IMR-90 (cell line): ENCODE measurements at regions not wholly inside any gene's neighbourhood (a gene's known extent, or its start where the extent isn't known, plus 50 kb on each side); places are given as distances from the start of the nearest gene placed in this dataset.

Experiments
- ATAC-seq: fragments of 200-7000 bp; cut with Tn5 transposase; 2 replicates; pipeline ENCODE4 v1.9.1; 2020; ENCODE audit warnings: low read depth, mild to moderate bottlenecking, moderate library complexity
- BruUV-seq: library from RNA; stranded (reverse); fragments of 400-500 nt; replicated peaks from 2 replicates; lab custom pipeline; 2021; lab: Mats Ljungman, UMichigan
- CTCF ChIA-PET: fragments of 300-600 bp; formaldehyde crosslinking; extraction: SDS; loops from one replicate; lab custom pipeline; 2021; ENCODE audit warnings: antibody characterized with exemption; lab: Yijun Ruan, JAX
- POLR2A ChIA-PET: fragments of 300-600 bp; sonication (Branson Sonifier 250); formaldehyde crosslinking; loops from one replicate; lab custom pipeline; 2022; ENCODE audit warnings: antibody characterized with exemption; ENCODE audit not compliant: unreplicated experiment; lab: Charles Lee
- DNase-seq: peaks from one replicate; pipeline ENCODE4 v3.0.0; 2013
- H2AFZ ChIP-seq: replicated peaks from 2 replicates; pipeline ENCODE3; 2013; ENCODE audit warnings: low read length, mild to moderate bottlenecking; ENCODE audit not compliant: poor library complexity
- H2AK5ac ChIP-seq: 2 replicates; pipeline ENCODE4 v1.6.1; 2013; ENCODE audit warnings: low read depth, low read length, inconsistent platforms
- H2AK9ac ChIP-seq: replicated peaks from 2 replicates; pipeline ENCODE3; 2013; ENCODE audit warnings: mild to moderate bottlenecking, low read depth, low read length, moderate library complexity; ENCODE audit not compliant: poor library complexity
- H2BK120ac ChIP-seq: 2 replicates; pipeline ENCODE4 v1.6.1; 2013; ENCODE audit warnings: low read depth, low read length, inconsistent platforms
- H2BK15ac ChIP-seq: 3 replicates; pipeline ENCODE4 v1.6.1; 2013; ENCODE audit warnings: low read depth, low read length, inconsistent platforms
- H2BK20ac ChIP-seq: 2 replicates; pipeline ENCODE4 v1.6.1; 2013; ENCODE audit warnings: low read depth, mild to moderate bottlenecking, inconsistent platforms, low read length, moderate library complexity
- H2BK5ac ChIP-seq: 2 replicates; pipeline ENCODE4 v1.6.1; 2013; ENCODE audit warnings: mild to moderate bottlenecking, low read depth, low read length, inconsistent platforms; ENCODE audit not compliant: poor library complexity, severe bottlenecking
- H3K14ac ChIP-seq: replicated peaks from 2 replicates; pipeline ENCODE4 v1.6.1; 2013; ENCODE audit warnings: low read depth, low read length, inconsistent platforms
- H3K18ac ChIP-seq: 2 replicates; pipeline ENCODE4 v1.6.1; 2013; ENCODE audit warnings: low read depth, low read length, control low read depth
- H3K23ac ChIP-seq: 2 replicates; pipeline ENCODE4 v1.6.1; 2013; ENCODE audit warnings: low read depth, low read length, inconsistent platforms
- H3K27ac ChIP-seq: 2 replicates; pipeline ENCODE4 v1.5.1; 2013; ENCODE audit warnings: mild to moderate bottlenecking, control low read depth, low read length; ENCODE audit not compliant: insufficient read depth
- H3K27me3 ChIP-seq: 2 replicates; pipeline ENCODE4 v1.6.1; 2013; ENCODE audit warnings: low read length; ENCODE audit not compliant: control insufficient read depth, insufficient read depth
- H3K36me3 ChIP-seq: 2 replicates; pipeline ENCODE4 v1.6.1; 2013; ENCODE audit warnings: low read length, mixed read lengths; ENCODE audit not compliant: control insufficient read depth, insufficient read depth
- H3K4ac ChIP-seq: 2 replicates; pipeline ENCODE4 v1.6.1; 2013; ENCODE audit warnings: low read depth, low read length, inconsistent platforms
- H3K4me1 ChIP-seq: 2 replicates; pipeline ENCODE4 v1.6.1; 2013; ENCODE audit warnings: low read length, mixed read lengths; ENCODE audit not compliant: control insufficient read depth, insufficient read depth
- H3K4me2 ChIP-seq: 2 replicates; pipeline ENCODE4 v1.6.1; 2013; ENCODE audit warnings: low read depth, mild to moderate bottlenecking, control low read depth, low read length, moderate library complexity
- H3K4me3 ChIP-seq: 2 replicates; pipeline ENCODE4 v1.5.1; 2013; ENCODE audit warnings: low read depth, mild to moderate bottlenecking, control low read depth, low read length, moderate library complexity; ENCODE audit not compliant: insufficient read depth
- H3K56ac ChIP-seq: 2 replicates; pipeline ENCODE4 v1.6.1; 2013; ENCODE audit warnings: low read length, inconsistent platforms; ENCODE audit not compliant: insufficient read depth; ENCODE audit errors: extremely low read depth
- H3K79me1 ChIP-seq, 2 experiments: 2 replicates each; pipeline ENCODE4 v1.6.1; 2013; ENCODE audit warnings: low read length in 2 of 2, inconsistent platforms in 1 of 2, low read depth in 1 of 2
- H3K9ac ChIP-seq: 2 replicates; pipeline ENCODE4 v1.6.1; 2013; ENCODE audit warnings: low read depth, low read length, control low read depth
- H3K9me1 ChIP-seq: 2 replicates; pipeline ENCODE4 v1.6.1; 2013; ENCODE audit warnings: low read length, inconsistent platforms; ENCODE audit not compliant: insufficient read depth
- H3K9me3 ChIP-seq: 2 replicates; pipeline ENCODE4 v1.6.1; 2013; ENCODE audit warnings: low read length; ENCODE audit not compliant: control insufficient read depth, insufficient read depth
- H4K20me1 ChIP-seq: 2 replicates; pipeline ENCODE4 v1.6.1; 2013; ENCODE audit warnings: low read length, inconsistent platforms; ENCODE audit not compliant: insufficient read depth
- H4K5ac ChIP-seq: 2 replicates; pipeline ENCODE4 v1.6.1; 2013; ENCODE audit warnings: mild to moderate bottlenecking, low read depth, low read length, control low read depth
- H4K8ac ChIP-seq, 2 experiments: 2 replicates each; pipeline ENCODE4 v1.6.1; 2013; ENCODE audit warnings: low read depth in 2 of 2, low read length in 2 of 2, control low read depth in 1 of 2, inconsistent platforms in 1 of 2
- H4K91ac ChIP-seq: 2 replicates; pipeline ENCODE4 v1.6.1; 2013; ENCODE audit warnings: low read depth, low read length, inconsistent platforms; ENCODE audit not compliant: insufficient read depth
- BHLHE40 ChIP-seq: fragments of 150-350 bp; IDR thresholded peaks from 2 replicates; pipeline ENCODE4 v1.6.1; 2016; ENCODE audit warnings: mild to moderate bottlenecking, low read depth, low read length
- CEBPB ChIP-seq: IDR thresholded peaks from 2 replicates; pipeline ENCODE4 v1.6.1; 2012; ENCODE audit warnings: low read depth, low read length, improper control_type of control experiment
- CHD1 ChIP-seq: IDR thresholded peaks from 2 replicates; pipeline ENCODE4 v1.6.1; 2012; ENCODE audit warnings: low read depth, low read length, improper control_type of control experiment
- ELK1 ChIP-seq: fragments of 150-350 bp; IDR thresholded peaks from 2 replicates; pipeline ENCODE4 v1.6.1; 2016; ENCODE audit warnings: low read depth, mild to moderate bottlenecking, low read length, moderate library complexity, borderline replicate concordance
- FOS ChIP-seq: fragments of 150-350 bp; IDR thresholded peaks from 2 replicates; pipeline ENCODE4 v1.6.1; 2016; ENCODE audit warnings: low read depth, low read length
- MAFK ChIP-seq: IDR thresholded peaks from 2 replicates; pipeline ENCODE4 v1.6.1; 2012; ENCODE audit warnings: low read depth, low read length, improper control_type of control experiment
- MAZ ChIP-seq: IDR thresholded peaks from 2 replicates; pipeline ENCODE4 v1.6.1; 2012; ENCODE audit warnings: low read depth, mild to moderate bottlenecking, low read length, improper control_type of control experiment, moderate library complexity, borderline replicate concordance
- MXI1 ChIP-seq: IDR thresholded peaks from 2 replicates; pipeline ENCODE4 v1.6.1; 2012; ENCODE audit warnings: low read depth, mild to moderate bottlenecking, low read length, moderate library complexity, borderline replicate concordance
- NFE2L2 ChIP-seq: fragments of 150-350 bp; IDR thresholded peaks from 2 replicates; pipeline ENCODE4 v1.6.1; 2016; ENCODE audit warnings: low read depth, mild to moderate bottlenecking, low read length
- POLR2A ChIP-seq: IDR thresholded peaks from 2 replicates; pipeline ENCODE4 v1.6.1; 2012; ENCODE audit warnings: mild to moderate bottlenecking, low read depth, low read length
- RAD21 ChIP-seq: IDR thresholded peaks from 2 replicates; pipeline ENCODE4 v1.6.1; 2012; ENCODE audit warnings: low read length, improper control_type of control experiment
- RCOR1 ChIP-seq: IDR thresholded peaks from 2 replicates; pipeline ENCODE4 v1.6.1; 2012; ENCODE audit warnings: mild to moderate bottlenecking, low read length, improper control_type of control experiment; ENCODE audit not compliant: insufficient replicate concordance
- RFX5 ChIP-seq: IDR thresholded peaks from 2 replicates; pipeline ENCODE4 v1.8.0; 2012; ENCODE audit warnings: low read depth, mild to moderate bottlenecking, low read length, moderate library complexity
- WGBS, 2 experiments: methylation state at CpG; one replicate each; pipeline versions ENCODE4 v1.1.5 to v1.1.7; 2013; ENCODE audit warnings: missing lambda C conversion rate in 2 of 2; ENCODE audit not compliant: insufficient read length in 1 of 2; ENCODE audit errors: extremely low coverage in 2 of 2; 5-methylcytosine and 5-hydroxymethylcytosine counted together
- dilution Hi-C: fragments of 300-500 bp; cut with HindIII; formaldehyde crosslinking; loops from one replicate; pipeline ENCODE4 v1.14.3; 2018; ENCODE audit warnings: low sequenced_read_pairs; ENCODE audit not compliant: unreplicated experiment
- in situ Hi-C: fragments of 300-500 bp; cut with MboI; formaldehyde crosslinking; loops from 3 replicates; pipeline ENCODE4 v1.14.3; 2019; ENCODE audit warnings: low sequenced_read_pairs, inconsistent platforms, mixed read lengths
- intact Hi-C: fragments of 100-400 bp; cut with micrococcal nuclease; formaldehyde crosslinking; loops from 2 replicates; pipeline ENCODE4 v1.10.0; 2022
- TF ChIP-seq, protein P1 (sequence below): conservative IDR thresholded peaks from 2 replicates; pipeline ENCODE4 v1.5.1; 2012; ENCODE audit warnings: mild to moderate bottlenecking, low read depth, low read length, improper control_type of control experiment

- peak overlapping the region; percentile 57; the same call in 1 of the 2 replicates for H4K5ac ChIP-seq
- H3K9me1 ChIP-seq, result peaks cover 11% of the 10 kb centered on the region
- H3K56ac ChIP-seq, result peak overlapping the region; percentile 67; the same call in 1 of the 2 replicates
- peaks cover 10 to 20% of the 10 kb centered on the region in 2 experiments for H3K79me1 ChIP-seq
- BruUV-seq, result no TSS peak
- ATAC-seq (peak; percentile 40), DNase-seq (peak; percentile 97)
- POLR2A ChIA-PET, result interaction anchor here (0.6 kb wide), 1 partner anchor 168 kb away, joined by 5 read pairs; no protein-coding TSS in a partner anchor
- WGBS, 2 experiments, result 0% methylated on average over 1 of the region's 4 CpGs; no CpG with 5 or more reads in 1 of the 2 experiments
- H3K27ac ChIP-seq, result peak overlapping the region; percentile 17; the same call in 1 of the 2 replicates
- H3K4me1 ChIP-seq, result peaks cover 24% of the 10 kb centered on the region
- peak overlapping the region; percentile 11; the same call in 1 of the 2 replicates for H3K9ac ChIP-seq
- H2BK15ac ChIP-seq, result peak overlapping the region; percentile 55; the same call in 2 of the 3 replicates
- peak overlapping the region; percentile 76 for H2BK5ac ChIP-seq
- H2AK5ac ChIP-seq, result no peak overlapping the region; the same call in 1 of the 2 replicates
- in situ Hi-C loops (loop anchor here (10.0 kb wide), 1 partner anchor 142 kb away; the partner anchor contains the start of gene IRS1), intact Hi-C loops (loop anchor here (5.0 kb wide), 3 partner anchors 125 to 225 kb away; no protein-coding TSS in a partner anchor), dilution Hi-C loops (no loop called here)
- H2BK20ac ChIP-seq, result peak overlapping the region; percentile 86
- H2BK120ac ChIP-seq, result peak overlapping the region; percentile 83
- H3K18ac ChIP-seq, result peak overlapping the region; percentile 34; the same call in 1 of the 2 replicates
- H3K14ac ChIP-seq, result peak overlapping the region; percentile 39
- H3K36me3 ChIP-seq, result no peaks in the 10 kb centered on the region
- no peak overlapping the region for H2AFZ ChIP-seq
- no peak overlapping the region for H3K4me3 ChIP-seq
- no peak for TF ChIP-seq NFE2L2
- TF ChIP-seq RAD21, result no peak
- TF ChIP-seq, protein P1, sequence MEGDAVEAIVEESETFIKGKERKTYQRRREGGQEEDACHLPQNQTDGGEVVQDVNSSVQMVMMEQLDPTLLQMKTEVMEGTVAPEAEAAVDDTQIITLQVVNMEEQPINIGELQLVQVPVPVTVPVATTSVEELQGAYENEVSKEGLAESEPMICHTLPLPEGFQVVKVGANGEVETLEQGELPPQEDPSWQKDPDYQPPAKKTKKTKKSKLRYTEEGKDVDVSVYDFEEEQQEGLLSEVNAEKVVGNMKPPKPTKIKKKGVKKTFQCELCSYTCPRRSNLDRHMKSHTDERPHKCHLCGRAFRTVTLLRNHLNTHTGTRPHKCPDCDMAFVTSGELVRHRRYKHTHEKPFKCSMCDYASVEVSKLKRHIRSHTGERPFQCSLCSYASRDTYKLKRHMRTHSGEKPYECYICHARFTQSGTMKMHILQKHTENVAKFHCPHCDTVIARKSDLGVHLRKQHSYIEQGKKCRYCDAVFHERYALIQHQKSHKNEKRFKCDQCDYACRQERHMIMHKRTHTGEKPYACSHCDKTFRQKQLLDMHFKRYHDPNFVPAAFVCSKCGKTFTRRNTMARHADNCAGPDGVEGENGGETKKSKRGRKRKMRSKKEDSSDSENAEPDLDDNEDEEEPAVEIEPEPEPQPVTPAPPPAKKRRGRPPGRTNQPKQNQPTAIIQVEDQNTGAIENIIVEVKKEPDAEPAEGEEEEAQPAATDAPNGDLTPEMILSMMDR, result no peak
- TF ChIP-seq ELK1, result no peak
- no peak for TF ChIP-seq RCOR1
- no peak; the same call in 1 of the 2 replicates for TF ChIP-seq POLR2A
- TF ChIP-seq MAFK, result peak; percentile 44; the same call in 1 of the 2 replicates
- TF ChIP-seq CEBPB, result peak; percentile 24; the same call in 1 of the 2 replicates
- no peak for TF ChIP-seq MXI1
- peak; percentile 31; the same call in 1 of the 2 replicates for TF ChIP-seq BHLHE40
- no peak for TF ChIP-seq RFX5
- TF ChIP-seq CHD1, result no peak
- no peak for TF ChIP-seq MAZ
- TF ChIP-seq FOS, result peak; percentile 52; the same call in 1 of the 2 replicates
- peak overlapping the region; percentile 34 for H4K91ac ChIP-seq
- CTCF ChIA-PET, result no interaction called here
- no peaks in the 10 kb centered on the region for H4K20me1 ChIP-seq
- H2AK9ac ChIP-seq, result no peak overlapping the region
- peak overlapping the region; percentile 53 to 76; a peak in 3 of 4 replicates for H4K8ac ChIP-seq
- H3K23ac ChIP-seq, result peak overlapping the region; percentile 44; the same call in 1 of the 2 replicates
- H3K9me3 ChIP-seq, result peaks cover 3% of the 10 kb centered on the region
- H3K27me3 ChIP-seq, result no peaks in the 10 kb centered on the region
- H3K4ac ChIP-seq, result peak overlapping the region; percentile 81; the same call in 1 of the 2 replicates
- peak overlapping the region; percentile 57; the same call in 1 of the 2 replicates for H3K4me2 ChIP-seq
These were observed 147.3 kb downstream of the IRS1 start for GRCh38 chr2:226652369-226652768.
